Iris pigment epithelial cell (primary cell): ENCODE measurements at regions not wholly inside any gene's neighbourhood (a gene's known extent, or its start where the extent isn't known, plus 50 kb on each side); places are given as distances from the start of the nearest gene placed in this dataset.
A peak's percentile ranks its signal among the peaks of the same experiment; 100 is the strongest.

Experiments
- DNase-seq: peaks from one replicate; pipeline ENCODE4 v3.0.0-alpha.2; 2011; ENCODE audit warnings: low read depth

DNA sequence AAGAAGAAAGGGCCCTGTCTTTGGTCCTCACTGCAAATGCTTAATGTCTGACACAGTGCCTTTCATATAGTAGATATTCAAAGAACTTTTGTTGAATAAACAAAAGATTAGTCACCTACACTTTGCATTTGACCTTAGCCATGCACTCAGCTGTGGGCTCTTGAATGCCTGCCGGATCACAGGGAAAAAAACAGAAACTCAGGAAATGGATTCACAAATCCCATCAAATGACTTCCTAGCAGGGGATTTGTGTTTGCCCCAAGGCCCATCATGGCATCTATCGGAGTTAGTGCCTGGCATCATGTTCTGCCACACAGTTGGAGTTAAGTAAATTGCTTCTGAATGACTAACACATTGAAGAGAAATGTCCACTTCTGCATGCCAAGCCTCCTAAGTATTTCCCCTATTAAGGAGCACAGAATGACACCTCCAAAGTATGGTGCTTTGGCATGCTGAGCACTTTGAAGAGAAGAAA is 72.3 kb upstream of the DST start:
- peak; percentile 86 for DNase-seq

DNA sequence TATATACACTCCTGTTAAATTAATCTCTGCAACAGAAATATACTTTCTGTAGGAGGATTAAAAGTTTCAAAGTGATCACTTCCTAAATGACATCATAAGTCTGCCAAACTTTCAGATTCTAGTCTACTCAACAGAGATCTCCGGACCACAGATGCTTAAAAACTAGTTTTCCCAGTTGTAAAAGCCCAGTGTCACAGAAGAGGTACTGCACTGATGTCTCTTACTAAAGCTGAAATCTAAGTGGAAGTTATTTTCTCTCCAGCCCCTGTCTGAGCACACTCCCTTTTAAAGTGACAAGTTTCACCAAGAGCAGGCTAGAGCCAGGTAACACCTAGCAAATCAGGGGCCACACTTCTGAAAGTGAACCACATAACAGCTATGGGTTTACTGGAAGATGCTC is 71.6 kb upstream of the DST start:
- no peak for DNase-seq

GRCh38 chr6:56713254-56713672 is 70.6 kb upstream of the DST start:
- peak; percentile 93 for DNase-seq

DNA sequence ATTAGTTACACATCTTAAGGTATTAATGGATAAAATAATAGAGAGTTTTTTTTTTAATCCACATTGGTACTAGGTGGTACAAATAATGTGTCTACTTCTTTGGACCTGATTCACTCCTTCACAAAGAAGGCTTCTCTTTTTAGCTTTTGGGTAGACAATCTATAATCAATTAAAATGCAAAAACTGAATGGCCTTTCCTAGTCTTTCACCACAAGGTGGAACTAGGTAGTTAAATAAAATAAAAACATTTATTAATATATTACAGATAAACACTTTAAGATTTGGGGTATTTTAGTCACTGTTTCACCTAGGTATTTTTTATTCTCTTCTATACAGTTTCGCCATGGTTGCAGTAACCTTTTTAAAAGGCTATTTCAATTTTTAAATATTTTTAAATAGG is 68.3 kb upstream of the DST start:
- DNase-seq, result no peak

- no peak for DNase-seq
These were observed 67.0 kb upstream of the DST start for GRCh38 chr6:56709650-56710049.

DNA sequence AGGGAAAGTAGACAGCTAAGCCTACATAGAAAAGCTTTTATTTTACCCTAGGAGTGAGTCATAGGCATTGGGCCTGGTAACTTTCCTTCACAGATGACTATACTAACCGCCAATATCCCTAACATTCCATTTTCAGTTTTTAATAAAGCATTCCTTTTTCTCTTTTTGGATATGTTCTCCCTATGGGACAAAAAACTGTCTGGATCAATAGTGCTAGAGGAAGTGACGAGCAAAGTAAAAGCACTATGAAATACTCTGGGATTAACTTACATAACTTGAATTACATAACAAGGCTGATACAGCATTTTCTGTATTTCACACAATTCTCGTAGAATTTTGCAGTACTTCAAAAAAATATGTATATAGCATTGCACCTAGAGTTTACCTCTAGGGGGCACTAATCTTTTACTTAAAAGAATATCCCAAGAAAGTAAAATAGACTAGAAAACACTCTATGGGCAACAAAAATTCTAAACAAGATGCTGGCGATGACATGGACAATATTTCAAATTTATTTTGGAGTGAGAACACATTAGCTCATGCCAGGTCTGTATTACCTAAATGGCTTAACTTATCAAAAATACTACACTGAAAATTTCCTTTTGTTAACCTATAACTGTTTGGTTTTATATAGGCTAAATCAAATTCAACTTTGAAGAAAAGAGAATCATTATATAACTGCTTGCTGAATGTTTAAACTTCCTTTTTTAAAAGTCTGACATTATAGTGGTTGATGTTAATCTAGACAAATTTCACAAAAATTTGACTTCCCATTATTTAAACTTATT is 66.3 kb upstream of the DST start:
- peak; percentile 81 for DNase-seq

- DNase-seq, result no peak
These were observed 64.5 kb upstream of the DST start for GRCh38 chr6:56706981-56707726.

DNA sequence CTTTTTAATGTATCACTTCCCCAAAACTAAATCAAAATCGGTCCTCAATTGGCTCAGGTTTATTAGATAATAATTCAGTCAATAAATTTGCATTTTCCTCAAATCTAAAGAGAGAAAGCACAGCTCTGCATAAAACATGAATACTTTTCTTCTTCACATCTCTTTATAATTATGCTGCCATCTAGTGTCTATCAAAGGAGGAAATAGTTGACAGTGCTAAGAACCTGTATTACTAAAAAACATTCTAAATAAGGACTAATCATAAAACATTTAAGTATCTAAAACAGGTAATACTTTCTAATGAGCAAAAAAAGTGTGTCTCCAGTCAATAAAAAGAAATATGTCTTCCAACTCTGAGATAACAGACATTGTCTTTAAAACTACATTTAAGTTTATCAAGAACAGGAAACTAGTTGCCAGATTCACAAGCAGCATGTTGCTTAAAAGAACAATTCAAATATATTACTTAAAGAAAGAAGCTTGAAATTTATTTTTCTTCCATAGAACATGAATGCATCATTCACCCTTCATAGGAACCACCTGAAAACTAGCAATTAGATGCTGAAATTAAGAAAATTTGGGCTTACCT is 56.5 kb upstream of the DST start:
- peak; percentile 52 for DNase-seq

GRCh38 chr6:56695702-56696101 is 53.0 kb upstream of the DST start:
- peak; percentile 50 for DNase-seq

GRCh38 chr6:56694002-56694401 is 51.3 kb upstream of the DST start:
- DNase-seq, result no peak

DNA sequence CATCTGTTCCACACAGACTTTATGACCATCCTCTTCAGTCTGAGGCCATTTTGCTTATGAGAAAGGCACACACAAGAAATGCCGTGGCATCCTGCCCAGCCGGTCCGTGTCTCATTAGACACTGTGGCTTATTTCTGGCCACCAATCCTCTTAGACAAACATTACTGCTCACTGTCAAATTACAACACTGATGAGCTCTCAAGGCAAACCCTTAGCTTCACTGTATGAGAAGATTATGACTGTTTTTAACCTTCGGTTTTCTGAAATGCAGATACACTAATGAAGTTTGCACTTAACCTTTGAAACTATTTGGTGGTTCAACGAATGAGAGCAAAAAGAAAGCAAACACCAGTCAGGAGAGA is 50.5 kb upstream of the DST start:
- DNase-seq, result peak; percentile 94

GRCh38 chr6:56692523-56693245 is 50.0 kb upstream of the DST start:
- peak; percentile 83 for DNase-seq
